ENCODE measurements at regions not wholly inside any gene's neighbourhood (a gene's known extent, or its start where the extent isn't known, plus 50 kb on each side); places are given as distances from the start of the nearest gene placed in this dataset.
"Not testable (repeated sequence)": the region's sequence is repeated elsewhere in the genome, so short reads cannot be mapped to it uniquely, and the experiment has no call there.

DNA sequence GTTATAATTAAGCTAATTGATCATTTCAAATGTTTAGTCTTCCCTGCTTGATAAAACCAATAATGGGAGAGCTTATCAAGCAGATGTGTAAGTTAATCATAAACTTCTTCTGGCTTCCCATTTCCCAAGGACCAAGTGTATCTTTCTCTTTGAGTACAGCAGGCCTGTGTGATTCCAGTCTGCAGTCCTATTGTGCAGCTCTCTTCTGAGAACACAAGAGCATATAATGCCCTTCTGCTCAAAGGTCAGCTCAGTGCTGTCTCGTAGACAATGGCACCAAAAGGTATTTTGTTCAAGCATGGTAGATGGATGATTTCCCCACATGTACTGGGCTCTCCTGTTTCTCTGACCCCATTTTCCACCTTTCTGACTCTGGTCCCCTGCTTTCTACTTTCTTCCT, 101.8 kb upstream of the DYRK2 start:
- in situ Hi-C loops (cut with HindIII; ENCODE audit: low sequenced_read_pairs) = no loop called here
- no peak for DNase-seq (ENCODE audit: low spot score)

- DNase-seq (ENCODE audit: low spot score) = not testable (repeated sequence)
Observed at GRCh38 chr12:67555075-67555717, 93.3 kb upstream of the DYRK2 start.

GRCh38 chr12:67558775-67559174, 89.8 kb upstream of the DYRK2 start:
- in situ Hi-C loops (cut with HindIII; ENCODE audit: low sequenced_read_pairs) = no loop called here
- no peak for DNase-seq (ENCODE audit: low spot score)

More at GRCh38 chr12:67555075-67555717, 93.3 kb upstream of the DYRK2 start:
- in situ Hi-C loops (cut with HindIII; ENCODE audit: low sequenced_read_pairs) = not testable (repeated sequence)

- in situ Hi-C loops (cut with HindIII; ENCODE audit: low sequenced_read_pairs) = no loop called here
- no peak for DNase-seq (ENCODE audit: low spot score)
Observed at GRCh38 chr12:67559751-67560150, 88.8 kb upstream of the DYRK2 start.

GRCh38 chr12:67562513-67563287, 85.8 kb upstream of the DYRK2 start:
- in situ Hi-C loops (cut with HindIII; ENCODE audit: low sequenced_read_pairs) = no loop called here
- no peak for DNase-seq (ENCODE audit: low spot score)

GRCh38 chr12:67568055-67568454, 80.5 kb upstream of the DYRK2 start:
- no peak for DNase-seq (ENCODE audit: low spot score)
- in situ Hi-C loops (cut with HindIII; ENCODE audit: low sequenced_read_pairs) = no loop called here

- DNase-seq (ENCODE audit: low spot score) = no peak
- in situ Hi-C loops (cut with HindIII; ENCODE audit: low sequenced_read_pairs) = no loop called here
Observed at GRCh38 chr12:67572492-67572891, 76.1 kb upstream of the DYRK2 start.

GRCh38 chr12:67573566-67573965, 75.0 kb upstream of the DYRK2 start:
- no peak for DNase-seq (ENCODE audit: low spot score)
- in situ Hi-C loops (cut with HindIII; ENCODE audit: low sequenced_read_pairs) = no loop called here

DNA sequence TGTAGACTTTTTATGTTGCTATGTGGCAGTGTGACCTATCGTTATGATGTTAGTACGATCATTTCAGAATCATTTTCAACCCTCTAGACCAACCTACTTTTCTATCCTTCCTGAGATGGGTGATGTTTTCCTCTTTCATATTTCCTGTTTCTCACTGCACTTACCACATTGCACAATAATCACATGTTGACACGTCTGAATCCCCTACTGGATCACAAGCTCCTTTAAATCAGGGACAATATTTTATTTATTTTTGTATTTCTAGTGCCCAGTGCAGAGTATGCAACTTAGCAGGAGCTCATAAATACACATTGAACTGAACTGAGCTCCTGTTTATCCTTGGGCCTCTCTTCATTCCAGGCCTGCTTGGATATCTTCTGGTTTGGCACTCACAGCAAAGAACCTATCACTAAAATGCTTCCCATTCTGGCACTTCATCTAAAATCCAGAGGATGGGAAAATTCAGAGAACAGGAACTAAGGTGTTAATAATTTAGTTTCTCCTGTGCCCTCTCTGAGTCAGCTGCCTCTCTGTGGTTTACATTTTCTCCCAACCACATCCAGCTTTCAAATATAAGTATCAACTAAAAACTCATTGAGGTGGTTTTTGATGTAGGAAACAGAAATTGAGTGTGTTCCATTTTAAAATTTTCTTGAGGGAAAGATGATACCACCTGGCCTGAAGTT, 69.4 kb upstream of the DYRK2 start:
- in situ Hi-C loops (cut with HindIII; ENCODE audit: low sequenced_read_pairs) = no loop called here

GRCh38 chr12:67579662-67580003, 68.9 kb upstream of the DYRK2 start:
- no peak for DNase-seq (ENCODE audit: low spot score)
- in situ Hi-C loops (cut with HindIII; ENCODE audit: low sequenced_read_pairs) = no loop called here

More for the DNA sequence above, 69.4 kb upstream of the DYRK2 start:
- DNase-seq (ENCODE audit: low spot score) = no peak

- in situ Hi-C loops (cut with HindIII; ENCODE audit: low sequenced_read_pairs) = no loop called here
Observed at GRCh38 chr12:67582238-67582834, 66.2 kb upstream of the DYRK2 start.

GRCh38 chr12:67582844-67583243, 65.7 kb upstream of the DYRK2 start:
- no peak for DNase-seq (ENCODE audit: low spot score)
- in situ Hi-C loops (cut with HindIII; ENCODE audit: low sequenced_read_pairs) = no loop called here

More at GRCh38 chr12:67582238-67582834, 66.2 kb upstream of the DYRK2 start:
- no peak for DNase-seq (ENCODE audit: low spot score)

- no peak for DNase-seq (ENCODE audit: low spot score)
- in situ Hi-C loops (cut with HindIII; ENCODE audit: low sequenced_read_pairs) = no loop called here
Observed at GRCh38 chr12:67586951-67587350, 61.6 kb upstream of the DYRK2 start.

DNA sequence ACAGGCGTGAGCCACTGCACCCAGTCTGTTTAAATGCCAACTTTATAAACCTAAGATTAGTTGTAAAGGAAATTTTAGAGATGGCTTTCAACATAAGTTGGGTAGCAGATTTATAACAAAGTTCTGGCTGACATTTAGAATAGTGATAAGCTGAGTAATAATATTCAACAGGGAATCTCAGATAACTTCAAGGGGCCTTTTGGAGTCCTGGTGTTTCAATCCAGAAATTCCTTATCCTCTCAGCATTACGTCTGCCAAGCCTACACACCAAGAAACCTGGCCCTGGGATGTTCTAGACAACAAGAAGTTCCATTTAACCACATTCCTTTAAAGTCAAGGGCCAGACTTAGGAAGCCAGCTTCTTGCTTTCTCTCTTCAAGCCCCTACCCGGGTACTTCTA, 59.5 kb upstream of the DYRK2 start:
- in situ Hi-C loops (cut with HindIII; ENCODE audit: low sequenced_read_pairs) = no loop called here
- no peak for DNase-seq (ENCODE audit: low spot score)

DNA sequence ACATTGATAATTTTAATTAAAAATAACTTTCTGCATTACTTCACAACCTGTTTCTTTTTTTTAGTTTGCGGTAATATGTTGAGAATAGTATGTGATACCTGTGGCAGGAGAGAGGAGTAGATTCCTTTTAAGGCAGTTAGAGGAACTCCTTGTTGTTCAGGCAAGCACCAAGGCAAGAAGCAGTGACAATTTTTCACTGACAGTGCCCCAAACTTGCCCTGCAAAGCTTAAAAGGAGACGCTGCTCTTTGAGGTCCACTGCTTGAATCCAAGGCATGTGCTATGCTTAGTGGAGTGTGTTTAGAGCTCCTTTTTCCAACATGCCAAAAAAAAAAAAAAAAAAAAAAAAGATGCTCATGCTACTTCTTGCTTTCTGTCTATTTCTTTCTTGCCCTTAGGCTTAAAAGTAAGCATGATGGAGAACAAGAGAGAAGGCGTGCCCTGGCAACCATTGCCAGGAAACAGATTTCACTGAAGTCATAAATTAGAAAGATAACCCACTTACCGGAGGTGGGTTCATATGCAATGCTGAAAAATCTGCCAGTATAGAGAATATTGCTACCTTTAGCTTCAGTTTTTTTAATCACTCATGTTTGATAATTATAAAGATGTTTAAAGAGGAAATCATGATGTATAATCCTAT, 58.3 kb upstream of the DYRK2 start:
- in situ Hi-C loops (cut with HindIII; ENCODE audit: low sequenced_read_pairs) = no loop called here
- DNase-seq (ENCODE audit: low spot score) = no peak

- in situ Hi-C loops (cut with HindIII; ENCODE audit: low sequenced_read_pairs) = no loop called here
- no peak for DNase-seq (ENCODE audit: low spot score)
Observed at GRCh38 chr12:67592228-67593011, 56.1 kb upstream of the DYRK2 start.

DNA sequence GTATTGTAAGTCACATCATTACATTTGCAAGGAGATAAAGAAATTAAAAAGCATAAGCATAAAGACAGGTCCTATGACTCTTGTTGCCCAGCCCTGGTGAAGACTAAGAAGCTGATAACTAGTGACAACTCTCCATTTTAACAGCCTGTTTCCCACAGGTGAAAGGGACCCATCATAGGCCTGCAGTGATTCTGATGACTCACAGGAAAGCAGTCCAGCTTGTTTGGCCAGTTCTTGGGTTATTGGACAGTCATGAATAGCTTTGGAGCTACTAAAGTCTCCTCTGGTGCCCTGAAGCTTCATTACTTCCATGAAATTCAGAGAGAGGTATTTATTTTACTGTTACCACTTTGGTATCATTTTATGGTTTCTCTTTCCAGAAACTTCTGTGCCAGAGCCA, 55.5 kb upstream of the DYRK2 start:
- in situ Hi-C loops (cut with HindIII; ENCODE audit: low sequenced_read_pairs) = no loop called here
- no peak for DNase-seq (ENCODE audit: low spot score)

DNA sequence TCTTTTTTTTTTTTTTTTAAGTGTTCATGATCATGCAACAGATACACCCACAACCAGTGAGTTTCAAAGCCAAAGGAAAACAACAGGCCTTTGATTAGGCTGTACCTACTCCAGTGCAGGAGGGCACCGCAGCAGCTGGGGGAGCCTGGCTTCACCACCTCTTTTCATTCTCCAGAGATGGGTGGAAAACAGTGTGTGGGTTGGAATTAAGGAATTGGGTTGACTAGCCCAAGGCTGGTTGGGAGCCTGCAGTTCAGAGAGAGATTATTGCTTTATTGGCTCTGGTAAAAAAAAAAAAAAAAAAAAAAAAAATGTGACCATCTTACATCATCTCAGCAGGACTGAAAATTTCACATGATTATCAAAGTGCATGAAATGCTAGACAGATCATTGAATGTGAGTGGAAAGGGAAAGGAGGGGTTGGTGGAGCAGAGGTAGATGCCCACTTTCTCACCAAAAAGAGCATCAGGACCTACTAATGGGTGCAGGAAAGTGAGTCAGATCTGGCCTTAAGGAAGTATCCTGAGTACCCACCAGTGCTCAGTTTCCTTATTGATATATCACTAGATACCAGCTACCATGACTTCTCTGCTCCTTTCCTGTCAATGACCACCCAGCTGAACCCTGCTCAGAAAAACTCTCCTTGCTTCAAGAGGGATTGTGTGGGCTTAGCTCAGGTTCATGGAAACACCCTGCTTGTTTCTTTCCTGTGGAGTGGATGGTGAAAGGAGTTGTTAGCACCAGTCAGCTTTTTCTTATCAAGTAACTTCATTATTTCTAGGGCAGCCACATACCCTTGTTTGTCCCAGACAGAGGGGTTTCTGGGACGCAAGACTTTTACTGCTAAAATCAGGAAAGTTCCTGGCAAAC, 54.8 kb upstream of the DYRK2 start:
- in situ Hi-C loops (cut with HindIII; ENCODE audit: low sequenced_read_pairs) = no loop called here
- no peak for DNase-seq (ENCODE audit: low spot score)
